H9 (cell line): ENCODE measurements at regions not wholly inside any gene's neighbourhood (a gene's known extent, or its start where the extent isn't known, plus 50 kb on each side); places are given as distances from the start of the nearest gene placed in this dataset.
"Not testable (repeated sequence)": the region's sequence is repeated elsewhere in the genome, so short reads cannot be mapped to it uniquely, and the experiment has no call there.

Experiments
- DNase-seq: peaks from one replicate; pipeline ENCODE4 v3.0.0-alpha.2; 2017
- H2AFZ ChIP-seq: one replicate; pipeline ENCODE4 v1.6.1; 2013; ENCODE audit warnings: mild to moderate bottlenecking, low read length, control low read depth, moderate library complexity
- H2AK5ac ChIP-seq: 2 replicates; pipeline ENCODE4 v1.6.1; 2013; ENCODE audit warnings: low read length, control low read depth, mixed read lengths; ENCODE audit not compliant: insufficient read length
- H2BK120ac ChIP-seq: one replicate; pipeline ENCODE4 v1.6.1; 2013; ENCODE audit warnings: low read depth, mild to moderate bottlenecking, low read length, control low read depth, inconsistent platforms; ENCODE audit not compliant: poor library complexity, severe bottlenecking
- H2BK12ac ChIP-seq: 2 replicates; pipeline ENCODE4 v1.6.1; 2013; ENCODE audit warnings: low read length, control low read depth, mixed read lengths, low read depth; ENCODE audit not compliant: insufficient read length
- H2BK15ac ChIP-seq: 2 replicates; pipeline ENCODE4 v1.6.1; 2013; ENCODE audit warnings: low read depth, low read length, control low read depth
- H2BK20ac ChIP-seq: one replicate; pipeline ENCODE4 v1.6.1; 2013; ENCODE audit warnings: low read depth, mild to moderate bottlenecking, low read length, control low read depth, inconsistent platforms; ENCODE audit not compliant: poor library complexity, severe bottlenecking
- H2BK5ac ChIP-seq: 2 replicates; pipeline ENCODE4 v1.6.1; 2013; ENCODE audit warnings: low read length, control low read depth, mixed read lengths; ENCODE audit not compliant: insufficient read length
- H3K14ac ChIP-seq: 2 replicates; pipeline ENCODE4 v1.6.1; 2013; ENCODE audit warnings: low read length, control low read depth; ENCODE audit not compliant: insufficient read depth
- H3K18ac ChIP-seq: 2 replicates; pipeline ENCODE4 v1.6.1; 2013; ENCODE audit warnings: low read depth, mild to moderate bottlenecking, mixed read lengths, low read length, control low read depth; ENCODE audit not compliant: insufficient read length
- H3K23ac ChIP-seq: 2 replicates; pipeline ENCODE4 v1.6.1; 2013; ENCODE audit warnings: low read length, control low read depth, mixed read lengths, low read depth; ENCODE audit not compliant: insufficient read length
- H3K23me2 ChIP-seq: 2 replicates; pipeline ENCODE4 v1.6.1; 2013; ENCODE audit warnings: low read depth, mild to moderate bottlenecking, mixed read lengths, low read length, control low read depth; ENCODE audit not compliant: insufficient read length, poor library complexity, severe bottlenecking
- H3K27ac ChIP-seq: 2 replicates; pipeline ENCODE4 v1.5.1; 2013; ENCODE audit warnings: low read length, control low read depth, mixed read lengths, low read depth; ENCODE audit not compliant: insufficient read length
- H3K27me3 ChIP-seq: 2 replicates; pipeline ENCODE4 v1.6.1; 2013; ENCODE audit warnings: low read length, control low read depth, inconsistent platforms; ENCODE audit not compliant: insufficient read depth
- H3K4ac ChIP-seq: 2 replicates; pipeline ENCODE4 v1.6.1; 2013; ENCODE audit warnings: low read depth, mild to moderate bottlenecking, control low read depth, inconsistent platforms, low read length, moderate library complexity
- H3K4me1 ChIP-seq: 2 replicates; pipeline ENCODE4 v1.6.1; 2013; ENCODE audit warnings: low read length, control low read depth, inconsistent platforms; ENCODE audit not compliant: insufficient read depth
- H3K4me2 ChIP-seq: 2 replicates; pipeline ENCODE4 v1.6.1; 2013; ENCODE audit warnings: low read length, control low read depth, mixed read lengths; ENCODE audit not compliant: insufficient read length, insufficient read depth
- H3K56ac ChIP-seq: 2 replicates; pipeline ENCODE4 v1.6.1; 2013; ENCODE audit warnings: low read depth, mild to moderate bottlenecking, mixed read lengths, low read length, control low read depth; ENCODE audit not compliant: insufficient read length
- H3K79me1 ChIP-seq: 2 replicates; pipeline ENCODE4 v1.6.1; 2013; ENCODE audit warnings: low read depth, mild to moderate bottlenecking, moderate library complexity, low read length, control low read depth, inconsistent platforms; ENCODE audit not compliant: insufficient read depth, poor library complexity, severe bottlenecking
- H3K79me2 ChIP-seq: 2 replicates; pipeline ENCODE4 v1.6.1; 2013; ENCODE audit warnings: low read length, control low read depth, inconsistent platforms; ENCODE audit not compliant: insufficient read depth
- H3K9ac ChIP-seq: 2 replicates; pipeline ENCODE4 v1.6.1; 2013; ENCODE audit warnings: low read length, control low read depth, mixed read lengths; ENCODE audit not compliant: insufficient read length; ENCODE audit errors: extremely low read depth
- H3K9me3 ChIP-seq: one replicate; pipeline ENCODE4 v1.6.1; 2013; ENCODE audit warnings: low read depth, low read length, inconsistent platforms; ENCODE audit not compliant: control insufficient read depth
- H3T11ph ChIP-seq: one replicate; pipeline ENCODE4 v1.6.1; 2013; ENCODE audit warnings: mild to moderate bottlenecking, low read length, control low read depth, inconsistent platforms
- H4K20me1 ChIP-seq: one replicate; pipeline ENCODE4 v1.6.1; 2013; ENCODE audit not compliant: control insufficient read depth, insufficient read length, insufficient read depth
- H4K5ac ChIP-seq: 2 replicates; pipeline ENCODE4 v1.6.1; 2013; ENCODE audit warnings: low read depth, mild to moderate bottlenecking, mixed read lengths, low read length, control low read depth; ENCODE audit not compliant: insufficient read length
- H4K8ac ChIP-seq: replicated peaks from 2 replicates; pipeline ENCODE4 v1.6.1; 2013; ENCODE audit warnings: low read length, control low read depth, mixed read lengths, low read depth; ENCODE audit not compliant: insufficient read length
- H4K91ac ChIP-seq: 2 replicates; pipeline ENCODE4 v1.6.1; 2013; ENCODE audit warnings: low read depth, mild to moderate bottlenecking, moderate library complexity, mixed read lengths, low read length, control low read depth; ENCODE audit not compliant: insufficient read length
- H3K27ac Mint-ChIP-seq, 3 experiments: 2 replicates in 2 of 3; 3 replicates in 1 of 3; pipeline ENCODE4 v1.8.0; 2020 to 2021; ENCODE audit warnings: mixed read lengths in 3 of 3, mild to moderate bottlenecking in 1 of 3, moderate library complexity in 1 of 3
- H3K27me3 Mint-ChIP-seq: 2 replicates; pipeline ENCODE4 v1.8.0; 2021; ENCODE audit warnings: low read depth, mild to moderate bottlenecking, moderate library complexity, mixed read lengths
- H3K36me3 Mint-ChIP-seq, 3 experiments: 2 replicates in 2 of 3; 3 replicates in 1 of 3; pipeline ENCODE4 v1.8.0; 2020 to 2021; ENCODE audit warnings: low read depth in 3 of 3, mixed read lengths in 3 of 3; ENCODE audit not compliant: insufficient read depth in 1 of 3
- H3K4me1 Mint-ChIP-seq, 2 experiments: 2 replicates each; pipeline ENCODE4 v1.8.0; 2020; ENCODE audit warnings: mixed read lengths in 2 of 2
- H3K4me3 Mint-ChIP-seq, 2 experiments: 2 replicates in 1 of 2; 3 replicates in 1 of 2; pipeline ENCODE4 v1.8.0; 2020 to 2021; ENCODE audit warnings: mild to moderate bottlenecking in 2 of 2, mixed read lengths in 2 of 2, moderate library complexity in 1 of 2
- H3K9me3 Mint-ChIP-seq, 2 experiments: 2 replicates in 1 of 2; 3 replicates in 1 of 2; pipeline ENCODE4 v1.8.0; 2020; ENCODE audit warnings: mild to moderate bottlenecking in 2 of 2, mixed read lengths in 2 of 2, moderate library complexity in 1 of 2
- CTCF ChIP-seq: fragments of 200-600 bp; sonication (generic); conservative IDR thresholded peaks from 3 replicates; pipeline ENCODE4 v1.8.0; 2021; ENCODE audit warnings: antibody characterized with exemption, mild to moderate bottlenecking

- Histone ChIP-seq H3T11ph (no peak overlapping the region), H3K14ac (no peak overlapping the region), H2BK5ac (no peak overlapping the region), H3K4ac (no peak overlapping the region), H4K91ac (no peak overlapping the region), H2AK5ac (no peak overlapping the region), H2AFZ (no peak overlapping the region), H3K56ac (no peak overlapping the region), H4K8ac (no peak overlapping the region), H3K23ac (no peak overlapping the region), H4K20me1 (no peaks in the 10 kb centered on the region), H2BK120ac (no peak overlapping the region), H3K4me2 (no peak overlapping the region), H2BK15ac (no peak overlapping the region), H3K27ac (no peak overlapping the region), H2BK12ac (no peak overlapping the region), H3K9ac (no peak overlapping the region), H3K27me3 (no peaks in the 10 kb centered on the region), H4K5ac (no peak overlapping the region), H3K79me1 (no peaks in the 10 kb centered on the region), H3K18ac (no peak overlapping the region), H3K79me2 (no peaks in the 10 kb centered on the region), H2BK20ac (no peak overlapping the region), H3K4me1 (no peaks in the 10 kb centered on the region), H3K9me3 (no peaks in the 10 kb centered on the region), H3K23me2 (no peaks in the 10 kb centered on the region)
- no peak for TF ChIP-seq CTCF
- no peak for DNase-seq
- no peak overlapping the region for H3K4me3 Mint-ChIP-seq
- H3K4me1 Mint-ChIP-seq = peaks cover 2 to 14% of the 10 kb centered on the region in 2 experiments; a peak in 3 of 4 replicates
- no peak overlapping the region for H3K27ac Mint-ChIP-seq
- H3K27me3 Mint-ChIP-seq = no peaks in the 10 kb centered on the region
- peaks cover 54 to 78% of the 10 kb centered on the region in 2 experiments for H3K9me3 Mint-ChIP-seq
- H3K36me3 Mint-ChIP-seq = peaks cover 0 to 4% (median 3%) of the 10 kb centered on the region in 3 experiments; a peak in 3 of 7 replicates
Observed at GRCh38 chr11:49442669-49443068, 234.3 kb upstream of the FOLH1 start.

GRCh38 chr11:49439901-49440300, 231.5 kb upstream of the FOLH1 start:
- H4K20me1 ChIP-seq, H3K79me2 ChIP-seq, H3K4me1 ChIP-seq, DNase-seq, H3K4ac ChIP-seq, H3K27me3 ChIP-seq, H3K27me3 Mint-ChIP-seq, H3K56ac ChIP-seq, H3T11ph ChIP-seq, H3K9me3 ChIP-seq, H3K4me2 ChIP-seq, H2BK20ac ChIP-seq, H3K23ac ChIP-seq, H4K91ac ChIP-seq, H2BK5ac ChIP-seq, H3K27ac Mint-ChIP-seq, H3K18ac ChIP-seq, H2AFZ ChIP-seq, H2BK15ac ChIP-seq, H3K4me3 Mint-ChIP-seq, H2BK120ac ChIP-seq, H2BK12ac ChIP-seq, H3K9ac ChIP-seq, H3K79me1 ChIP-seq, H3K36me3 Mint-ChIP-seq, H4K8ac ChIP-seq, H4K5ac ChIP-seq, H2AK5ac ChIP-seq, H3K27ac ChIP-seq, H3K23me2 ChIP-seq, H3K14ac ChIP-seq: not testable (repeated sequence)
- Mint-ChIP-seq H3K4me1 (peaks cover 2 to 20% of the 10 kb centered on the region in 2 experiments; a peak in 3 of 4 replicates), H3K9me3 (peaks cover 46 to 81% of the 10 kb centered on the region in 2 experiments)
